Suprapubic skin (tissue), 4 donors: ENCODE measurements at regions not wholly inside any gene's neighbourhood (a gene's known extent, or its start where the extent isn't known, plus 50 kb on each side); places are given as distances from the start of the nearest gene placed in this dataset.

ENCODE experiments used
- CTCF ChIP-seq, 2 donors: fragments of 200-600 bp in 1 of 2; fragments of 450-650 bp in 1 of 2; sonication (generic) in 1 of 2; IDR thresholded peaks; one replicate each; pipeline ENCODE4 v1.5.1; 2016 to 2019; ENCODE audit warnings: antibody characterized with exemption in 2 of 2, mild to moderate bottlenecking in 1 of 2, moderate library complexity in 1 of 2
- POLR2A ChIP-seq, 2 donors: fragments of 450-650 bp; IDR thresholded peaks; one replicate each; pipeline ENCODE4 v1.6.1; 2017; ENCODE audit warnings: antibody characterized with exemption in 2 of 2, mild to moderate bottlenecking in 2 of 2, moderate library complexity in 2 of 2
- POLR2AphosphoS5 ChIP-seq, 3 donors: sonication (generic); formaldehyde crosslinking; IDR thresholded peaks; one replicate each; pipeline ENCODE4 v1.6.1; 2017; ENCODE audit warnings: antibody characterized with exemption in 3 of 3

GRCh38 chr15:56815247-56815646, 81.9 kb upstream of the ZNF280D start:
- no peak for TF ChIP-seq CTCF (IDR thresholded peaks at IDR 0.05)
- no peak for TF ChIP-seq POLR2A (IDR thresholded peaks at IDR 0.05)
- peak in 1 of 3 donors; percentile 9 for TF ChIP-seq POLR2AphosphoS5 (IDR thresholded peaks at IDR 0.05)
